Skeletal muscle tissue (tissue), 3 donors: ENCODE measurements at regions not wholly inside any gene's neighbourhood (a gene's known extent, or its start where the extent isn't known, plus 50 kb on each side); places are given as distances from the start of the nearest gene placed in this dataset.
A peak's percentile ranks its signal among the peaks of the same experiment; 100 is the strongest.

Experiments
- H3K27ac ChIP-seq: one replicate; pipeline ENCODE4 v1.7.0; 2013; ENCODE audit warnings: mild to moderate bottlenecking, low read depth, low read length, inconsistent platforms
- H3K27me3 ChIP-seq, 3 donors: one replicate each; pipeline ENCODE4 v1.7.0; 2013; ENCODE audit warnings: low read length in 3 of 3; ENCODE audit not compliant: control insufficient read depth in 3 of 3, insufficient read depth in 3 of 3
- H3K36me3 ChIP-seq, 3 donors: one replicate each; pipeline ENCODE4 v1.7.0; 2013; ENCODE audit warnings: low read length in 3 of 3; ENCODE audit not compliant: control insufficient read depth in 3 of 3, insufficient read depth in 3 of 3
- H3K4me1 ChIP-seq, 3 donors: one replicate each; pipeline ENCODE4 v1.7.0; 2013; ENCODE audit warnings: low read length in 3 of 3, mild to moderate bottlenecking in 3 of 3; ENCODE audit not compliant: control insufficient read depth in 3 of 3, insufficient read depth in 3 of 3
- H3K4me3 ChIP-seq, 3 donors: one replicate each; pipeline ENCODE4 v1.7.0; 2013; ENCODE audit warnings: low read length in 3 of 3
- H3K9ac ChIP-seq, 3 donors: one replicate each; pipeline ENCODE4 v1.7.0; 2013; ENCODE audit warnings: low read length in 3 of 3, mild to moderate bottlenecking in 3 of 3, moderate library complexity in 2 of 3, low read depth in 1 of 3
- H3K9me3 ChIP-seq, 3 donors: one replicate each; pipeline ENCODE4 v1.7.0; 2013; ENCODE audit warnings: low read length in 3 of 3; ENCODE audit not compliant: control insufficient read depth in 3 of 3
- donor health status: Osteomylitis.

- no peaks in the 10 kb centered on the region for H3K36me3 ChIP-seq
- H3K9ac ChIP-seq, result peak overlapping the region; percentile 15 to 92 (median 85)
- peaks cover 48 to 64% (median 56%) of the 10 kb centered on the region in 3 donors for H3K4me1 ChIP-seq
- H3K27ac ChIP-seq, result peak overlapping the region; percentile 95
- no peaks in the 10 kb centered on the region for H3K9me3 ChIP-seq
- H3K4me3 ChIP-seq, result peak overlapping the region; percentile 59 to 74 (median 63)
- H3K27me3 ChIP-seq, result no peaks in the 10 kb centered on the region
Measured at GRCh38 chr6:6747371-6747770, 158.9 kb downstream of the LY86 start.

GRCh38 chr6:6748001-6748400 is 159.5 kb downstream of the LY86 start:
- H3K27me3 ChIP-seq, result no peaks in the 10 kb centered on the region
- H3K36me3 ChIP-seq, result no peaks in the 10 kb centered on the region
- peak overlapping the region; percentile 95 for H3K27ac ChIP-seq
- no peaks in the 10 kb centered on the region for H3K9me3 ChIP-seq
- peak overlapping the region; percentile 16 to 61 (median 59) for H3K4me3 ChIP-seq
- H3K4me1 ChIP-seq, result peaks cover 48 to 64% (median 56%) of the 10 kb centered on the region in 3 donors
- H3K9ac ChIP-seq, result peak overlapping the region; percentile 41 to 82 (median 67)

DNA sequence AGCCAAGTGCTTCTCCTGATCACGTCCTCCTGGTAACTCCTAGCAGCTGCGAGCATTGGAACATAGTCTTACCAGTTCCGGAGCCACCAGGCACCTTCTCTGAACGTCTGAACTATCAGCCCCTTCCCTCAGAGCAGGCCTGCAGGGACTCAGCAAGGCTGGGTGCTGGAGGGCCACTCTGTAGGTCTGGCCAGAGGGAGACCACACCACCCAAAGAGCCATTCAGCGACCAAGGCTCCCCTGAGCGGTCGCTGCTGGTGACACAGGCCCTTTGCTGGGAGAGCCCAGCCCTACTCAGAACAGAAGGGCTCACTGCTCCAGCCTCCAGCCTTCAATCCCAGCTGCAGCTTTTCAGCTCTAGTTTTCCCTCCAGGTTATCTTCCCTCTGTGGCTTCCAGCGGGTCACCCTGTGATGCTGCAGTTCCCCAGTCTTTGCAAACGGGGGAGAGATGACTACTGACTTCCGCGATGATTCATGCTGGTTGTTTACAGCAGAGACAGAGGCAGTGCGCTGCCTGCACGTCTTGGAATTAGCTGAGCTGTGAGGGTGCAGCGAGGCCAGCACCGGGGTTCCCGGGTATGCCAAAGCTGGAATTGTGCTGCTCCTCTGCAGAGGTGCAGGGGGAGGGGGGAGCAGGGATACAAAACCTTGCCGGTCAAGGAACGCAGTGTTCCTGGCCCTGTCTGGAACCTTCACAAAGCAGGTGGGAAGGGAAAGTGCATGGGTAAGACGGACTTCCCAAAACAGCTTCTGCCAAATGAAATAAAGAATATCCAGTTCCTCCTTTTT is 161.4 kb downstream of the LY86 start:
- Histone ChIP-seq H3K9me3 (no peaks in the 10 kb centered on the region), H3K36me3 (no peaks in the 10 kb centered on the region), H3K4me1 (peaks cover 48 to 64% (median 56%) of the 10 kb centered on the region in 3 donors), H3K27me3 (no peaks in the 10 kb centered on the region), H3K27ac (peak overlapping the region; percentile 95), H3K4me3 (peak overlapping the region; percentile 38 to 73 (median 55)), H3K9ac (peak overlapping the region; percentile 66 to 82 (median 67))

DNA sequence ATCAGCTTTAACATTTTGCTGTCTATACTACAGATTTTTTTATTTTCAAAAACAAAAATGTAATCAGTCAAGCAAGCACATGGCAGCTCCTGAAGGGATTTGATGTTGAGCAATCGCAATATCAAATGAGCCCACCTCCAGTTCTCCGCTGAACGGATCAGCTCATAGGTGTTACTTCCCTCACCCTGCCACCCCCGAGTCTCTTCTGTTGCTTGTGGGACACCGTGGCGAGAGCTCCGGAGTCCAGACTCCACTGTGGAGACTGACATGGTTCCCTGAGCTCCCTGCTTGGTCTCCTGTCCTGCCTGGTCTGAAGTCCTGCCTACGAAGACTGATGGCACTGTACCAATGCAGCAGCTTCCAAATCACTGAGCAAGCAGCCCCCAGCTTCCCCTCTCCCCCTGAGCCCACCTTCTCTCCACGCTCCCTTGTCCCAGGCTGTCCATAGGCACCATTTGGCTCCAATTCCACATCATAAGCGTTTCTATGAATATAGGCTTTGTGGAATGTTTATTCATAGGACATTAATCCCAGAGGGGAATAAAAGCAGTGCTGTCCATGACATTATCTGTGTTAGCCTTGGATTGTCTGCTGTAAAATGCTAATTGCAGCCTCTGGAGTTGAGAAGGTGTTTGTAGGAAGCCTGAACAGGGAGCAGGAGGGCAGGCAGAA is 162.2 kb downstream of the LY86 start:
- no peaks in the 10 kb centered on the region for H3K36me3 ChIP-seq
- peak overlapping the region in 1 of 3 donors; percentile 27 for H3K4me3 ChIP-seq
- H3K9me3 ChIP-seq, result no peaks in the 10 kb centered on the region
- no peaks in the 10 kb centered on the region for H3K27me3 ChIP-seq
- peaks cover 48 to 62% (median 56%) of the 10 kb centered on the region in 3 donors for H3K4me1 ChIP-seq
- H3K27ac ChIP-seq, result peak overlapping the region; percentile 48
- H3K9ac ChIP-seq, result peak overlapping the region in 1 of 3 donors; percentile 45

DNA sequence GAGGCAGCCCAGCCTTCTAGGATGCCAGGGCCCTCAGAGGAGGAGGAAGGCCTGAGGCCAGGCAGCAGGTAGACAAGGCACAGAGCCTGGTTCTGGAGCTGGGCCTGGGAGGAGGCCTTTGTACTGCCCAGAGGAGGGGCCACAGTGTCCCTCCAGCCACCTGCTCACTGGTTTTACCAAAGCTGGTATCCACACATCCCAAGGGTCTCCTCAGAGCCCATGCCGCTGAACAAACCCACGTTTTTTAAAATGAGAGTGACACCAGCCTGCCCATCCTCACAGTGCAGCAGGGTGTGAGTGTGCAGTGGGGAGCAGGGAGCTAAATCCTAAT is 162.7 kb downstream of the LY86 start:
- Histone ChIP-seq H3K27me3 (no peaks in the 10 kb centered on the region), H3K4me1 (peaks cover 48 to 58% (median 53%) of the 10 kb centered on the region in 3 donors), H3K36me3 (no peaks in the 10 kb centered on the region), H3K9ac (peak overlapping the region in 1 of 3 donors; percentile 45), H3K4me3 (peak overlapping the region in 1 of 3 donors; percentile 27), H3K9me3 (no peaks in the 10 kb centered on the region), H3K27ac (peak overlapping the region; percentile 48)

- Histone ChIP-seq H3K9me3 (no peaks in the 10 kb centered on the region), H3K9ac (peak overlapping the region in 2 of 3 donors; percentile 45 to 54), H3K4me1 (peaks cover 48 to 54% (median 49%) of the 10 kb centered on the region in 3 donors), H3K27me3 (no peaks in the 10 kb centered on the region), H3K27ac (no peak overlapping the region), H3K4me3 (no peak overlapping the region), H3K36me3 (no peaks in the 10 kb centered on the region)
Measured at GRCh38 chr6:6751619-6752023, 163.1 kb downstream of the LY86 start.

DNA sequence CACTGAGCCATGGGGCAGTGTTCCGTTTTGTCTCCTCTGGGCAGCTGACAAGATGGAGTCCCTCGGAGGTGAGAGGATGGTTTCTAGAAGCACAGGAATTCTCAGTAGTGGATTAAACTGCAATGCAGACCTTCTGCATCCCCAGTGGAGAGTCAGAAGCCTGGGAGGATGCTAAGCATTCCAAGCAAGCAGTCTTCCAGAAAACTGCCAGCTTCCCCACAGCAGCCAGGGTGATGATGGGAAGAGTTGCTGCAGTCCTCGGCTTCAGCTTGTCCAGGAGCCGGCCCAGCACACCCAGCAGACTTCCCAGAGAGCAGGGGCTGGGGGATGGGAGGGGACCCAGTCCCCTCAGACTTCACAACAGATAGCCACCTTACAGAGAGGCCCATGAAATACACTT is 163.6 kb downstream of the LY86 start:
- H3K4me1 ChIP-seq, result peaks cover 43 to 49% (median 44%) of the 10 kb centered on the region in 3 donors

DNA sequence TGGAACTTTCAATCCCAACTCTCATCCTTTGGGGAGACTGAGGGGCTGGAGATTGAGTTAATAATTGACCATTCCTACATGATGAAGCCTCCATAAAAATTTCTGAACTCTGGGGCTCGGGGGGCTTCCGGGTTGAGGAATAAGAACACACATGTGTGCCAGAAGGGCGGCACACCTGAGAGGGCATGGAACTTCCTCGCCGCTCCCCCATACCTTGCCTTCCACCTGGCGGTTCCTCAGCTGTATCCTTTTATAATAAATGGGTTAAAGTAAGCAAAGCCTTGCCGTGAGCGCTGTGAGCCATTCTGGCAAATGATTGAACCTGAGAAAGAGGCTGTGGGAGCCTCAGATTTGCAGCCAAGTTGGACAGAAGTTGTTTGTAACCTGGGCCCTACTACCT is 164.8 kb downstream of the LY86 start:
- Histone ChIP-seq H3K4me3 (no peak overlapping the region), H3K36me3 (no peaks in the 10 kb centered on the region), H3K27ac (no peak overlapping the region), H3K9me3 (no peaks in the 10 kb centered on the region), H3K27me3 (no peaks in the 10 kb centered on the region), H3K9ac (no peak overlapping the region), H3K4me1 (peaks cover 31 to 37% (median 34%) of the 10 kb centered on the region in 3 donors)

More for the DNA sequence above, 163.6 kb downstream of the LY86 start:
- peak overlapping the region in 1 of 3 donors; percentile 54 for H3K9ac ChIP-seq
- no peaks in the 10 kb centered on the region for H3K9me3 ChIP-seq
- no peak overlapping the region for H3K4me3 ChIP-seq
- H3K27ac ChIP-seq, result no peak overlapping the region
- no peaks in the 10 kb centered on the region for H3K27me3 ChIP-seq
- no peaks in the 10 kb centered on the region for H3K36me3 ChIP-seq

DNA sequence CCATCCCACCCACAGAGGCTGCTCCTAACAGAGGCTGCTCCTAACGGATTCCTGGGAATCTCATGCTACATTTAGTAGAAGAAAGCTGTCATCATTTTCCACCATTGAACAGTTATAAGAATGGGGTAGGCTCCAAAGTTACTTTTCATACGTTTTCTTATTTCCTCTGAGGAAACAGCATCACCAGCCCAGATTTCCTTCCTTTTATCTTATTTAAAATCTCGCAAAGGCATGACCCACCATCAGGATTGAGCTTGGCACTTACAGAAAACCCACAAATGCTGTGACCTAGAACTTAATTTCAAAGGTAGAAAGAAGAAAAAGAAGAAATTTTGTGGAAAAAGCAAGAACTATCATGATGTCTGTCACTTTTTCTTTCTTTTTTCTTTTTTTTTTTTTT is 168.0 kb downstream of the LY86 start:
- Histone ChIP-seq H3K9me3 (no peaks in the 10 kb centered on the region), H3K27ac (no peak overlapping the region), H3K4me1 (peaks cover 14 to 18% (median 16%) of the 10 kb centered on the region in 3 donors), H3K27me3 (no peaks in the 10 kb centered on the region), H3K36me3 (no peaks in the 10 kb centered on the region), H3K4me3 (no peak overlapping the region), H3K9ac (no peak overlapping the region)

- peak overlapping the region; percentile 25 for H3K27ac ChIP-seq
- H3K9ac ChIP-seq, result peak overlapping the region in 2 of 3 donors; percentile 61 to 68
- H3K4me1 ChIP-seq, result peaks cover 9 to 11% (median 11%) of the 10 kb centered on the region in 3 donors
- H3K4me3 ChIP-seq, result peak overlapping the region in 1 of 3 donors; percentile 17
- H3K27me3 ChIP-seq, result no peaks in the 10 kb centered on the region
- H3K9me3 ChIP-seq, result no peaks in the 10 kb centered on the region
- no peaks in the 10 kb centered on the region for H3K36me3 ChIP-seq
Measured at GRCh38 chr6:6758546-6758914, 170.0 kb downstream of the LY86 start.
